ENCODE measurements at regions not wholly inside any gene's neighbourhood (a gene's known extent, or its start where the extent isn't known, plus 50 kb on each side); places are given as distances from the start of the nearest gene placed in this dataset.

DNA sequence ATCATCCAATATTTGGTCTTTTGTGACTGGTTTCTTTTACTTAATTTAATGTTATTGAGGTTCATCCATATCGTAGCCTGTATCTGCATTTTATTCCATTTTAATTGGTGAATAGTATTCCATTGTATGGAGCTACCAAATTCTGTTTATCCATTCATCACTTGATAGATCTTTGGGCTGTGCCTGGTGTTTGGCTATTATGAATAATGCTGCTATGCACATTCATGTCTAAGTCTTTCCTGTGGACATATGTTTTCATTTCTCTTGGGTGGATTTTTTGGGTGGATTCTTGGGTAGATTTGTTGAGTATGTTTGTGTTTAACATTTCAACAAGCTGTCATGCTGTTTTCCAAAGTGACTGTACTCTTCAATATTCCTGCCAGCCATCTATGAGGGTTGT, 52.5 kb upstream of the NEDD4L start:
- no peaks in the 10 kb centered on the region for H3K27me3 ChIP-seq (ENCODE audit: control insufficient read depth in 4 of 4, insufficient read depth in 4 of 4, low read length in 3 of 4)
- no peak overlapping the region for H3K4me3 ChIP-seq (ENCODE audit: low read depth in 1 of 3, low read length in 3 of 3)
- H3K27ac ChIP-seq (ENCODE audit: low read depth in 1 of 2, low read length in 2 of 2), result no peak overlapping the region
- H3K9ac ChIP-seq (ENCODE audit: low read depth in 1 of 2, low read length in 2 of 2), result no peak overlapping the region
- no peaks in the 10 kb centered on the region for H3K36me3 ChIP-seq (ENCODE audit: control insufficient read depth in 4 of 4, insufficient read depth in 3 of 4, low read depth in 1 of 4, low read length in 3 of 4)
- no peaks in the 10 kb centered on the region for H3K9me3 ChIP-seq (ENCODE audit: control insufficient read depth in 4 of 4, low read length in 3 of 4)
- H3K4me1 ChIP-seq (ENCODE audit: control insufficient read depth in 4 of 4, insufficient read depth in 4 of 4, low read length in 3 of 4), result no peaks in the 10 kb centered on the region
- no peak for DNase-seq (ENCODE audit: low spot score)
- WGBS, result 82% methylated on average over 1 of the region's 1 CpG
- no peak for TF ChIP-seq ATF3 (IDR thresholded peaks at IDR 0.05)
- TF ChIP-seq, protein P1, sequence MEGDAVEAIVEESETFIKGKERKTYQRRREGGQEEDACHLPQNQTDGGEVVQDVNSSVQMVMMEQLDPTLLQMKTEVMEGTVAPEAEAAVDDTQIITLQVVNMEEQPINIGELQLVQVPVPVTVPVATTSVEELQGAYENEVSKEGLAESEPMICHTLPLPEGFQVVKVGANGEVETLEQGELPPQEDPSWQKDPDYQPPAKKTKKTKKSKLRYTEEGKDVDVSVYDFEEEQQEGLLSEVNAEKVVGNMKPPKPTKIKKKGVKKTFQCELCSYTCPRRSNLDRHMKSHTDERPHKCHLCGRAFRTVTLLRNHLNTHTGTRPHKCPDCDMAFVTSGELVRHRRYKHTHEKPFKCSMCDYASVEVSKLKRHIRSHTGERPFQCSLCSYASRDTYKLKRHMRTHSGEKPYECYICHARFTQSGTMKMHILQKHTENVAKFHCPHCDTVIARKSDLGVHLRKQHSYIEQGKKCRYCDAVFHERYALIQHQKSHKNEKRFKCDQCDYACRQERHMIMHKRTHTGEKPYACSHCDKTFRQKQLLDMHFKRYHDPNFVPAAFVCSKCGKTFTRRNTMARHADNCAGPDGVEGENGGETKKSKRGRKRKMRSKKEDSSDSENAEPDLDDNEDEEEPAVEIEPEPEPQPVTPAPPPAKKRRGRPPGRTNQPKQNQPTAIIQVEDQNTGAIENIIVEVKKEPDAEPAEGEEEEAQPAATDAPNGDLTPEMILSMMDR (IDR thresholded peaks at IDR 0.05; ENCODE audit: low read depth, low read length, missing input control), result no peak
- no peak for TF ChIP-seq JUND (IDR thresholded peaks at IDR 0.05)
- TF ChIP-seq, protein P2, sequence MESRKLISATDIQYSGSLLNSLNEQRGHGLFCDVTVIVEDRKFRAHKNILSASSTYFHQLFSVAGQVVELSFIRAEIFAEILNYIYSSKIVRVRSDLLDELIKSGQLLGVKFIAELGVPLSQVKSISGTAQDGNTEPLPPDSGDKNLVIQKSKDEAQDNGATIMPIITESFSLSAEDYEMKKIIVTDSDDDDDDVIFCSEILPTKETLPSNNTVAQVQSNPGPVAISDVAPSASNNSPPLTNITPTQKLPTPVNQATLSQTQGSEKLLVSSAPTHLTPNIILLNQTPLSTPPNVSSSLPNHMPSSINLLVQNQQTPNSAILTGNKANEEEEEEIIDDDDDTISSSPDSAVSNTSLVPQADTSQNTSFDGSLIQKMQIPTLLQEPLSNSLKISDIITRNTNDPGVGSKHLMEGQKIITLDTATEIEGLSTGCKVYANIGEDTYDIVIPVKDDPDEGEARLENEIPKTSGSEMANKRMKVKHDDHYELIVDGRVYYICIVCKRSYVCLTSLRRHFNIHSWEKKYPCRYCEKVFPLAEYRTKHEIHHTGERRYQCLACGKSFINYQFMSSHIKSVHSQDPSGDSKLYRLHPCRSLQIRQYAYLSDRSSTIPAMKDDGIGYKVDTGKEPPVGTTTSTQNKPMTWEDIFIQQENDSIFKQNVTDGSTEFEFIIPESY (IDR thresholded peaks at IDR 0.05), result no peak
- TF ChIP-seq RAD21 (IDR thresholded peaks at IDR 0.05), result no peak
- no peak for TF ChIP-seq GABPA (IDR thresholded peaks at IDR 0.05 in 1 of 2, conservative IDR thresholded peaks at IDR 0.05 in 1 of 2)
- no peak for TF ChIP-seq SP1 (IDR thresholded peaks at IDR 0.05)
- no peak for TF ChIP-seq EGR1 (IDR thresholded peaks at IDR 0.05; ENCODE audit: low read depth in 2 of 2)
- TF ChIP-seq FOXA2 (IDR thresholded peaks at IDR 0.05), result no peak
- TF ChIP-seq FOXA1 (IDR thresholded peaks at IDR 0.05), result no peak
- TF ChIP-seq, protein P3, sequence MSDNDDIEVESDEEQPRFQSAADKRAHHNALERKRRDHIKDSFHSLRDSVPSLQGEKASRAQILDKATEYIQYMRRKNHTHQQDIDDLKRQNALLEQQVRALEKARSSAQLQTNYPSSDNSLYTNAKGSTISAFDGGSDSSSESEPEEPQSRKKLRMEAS (IDR thresholded peaks at IDR 0.05), result no peak

DNA sequence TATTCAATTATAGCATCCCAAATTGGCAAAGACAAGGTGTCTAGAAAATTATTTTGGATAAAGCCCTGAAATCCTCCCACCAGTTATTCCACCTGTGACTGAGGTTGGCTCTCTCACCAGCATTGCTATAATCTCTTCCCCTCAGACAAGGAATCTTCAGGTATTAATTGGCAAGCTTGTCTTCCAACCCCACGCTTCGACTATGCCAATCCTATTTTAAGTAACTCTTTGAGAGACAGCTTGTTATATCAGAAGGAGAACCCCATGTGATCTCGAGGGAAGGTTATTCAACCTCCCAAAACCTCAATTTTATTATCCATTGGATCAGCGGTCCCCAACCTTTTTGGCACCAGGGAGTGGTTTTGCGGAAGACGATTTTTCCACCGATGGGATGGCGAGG, 54.5 kb upstream of the NEDD4L start:
- H3K27me3 ChIP-seq (ENCODE audit: control insufficient read depth in 4 of 4, insufficient read depth in 4 of 4, low read length in 3 of 4), result no peaks in the 10 kb centered on the region
- WGBS, result 89% methylated on average over 8 of the region's 8 CpGs
- no peak for DNase-seq (ENCODE audit: low spot score)
- no peaks in the 10 kb centered on the region for H3K9me3 ChIP-seq (ENCODE audit: control insufficient read depth in 4 of 4, low read length in 3 of 4)
- no peak for TF ChIP-seq SP1 (IDR thresholded peaks at IDR 0.05)
- TF ChIP-seq, protein P2 (IDR thresholded peaks at IDR 0.05), result no peak
- TF ChIP-seq, protein P3 (IDR thresholded peaks at IDR 0.05), result no peak
- no peaks in the 10 kb centered on the region for H3K4me1 ChIP-seq (ENCODE audit: control insufficient read depth in 4 of 4, insufficient read depth in 4 of 4, low read length in 3 of 4)
- no peak overlapping the region for H3K4me3 ChIP-seq (ENCODE audit: low read depth in 1 of 3, low read length in 3 of 3)
- no peak overlapping the region for H3K9ac ChIP-seq (ENCODE audit: low read depth in 1 of 2, low read length in 2 of 2)
- H3K36me3 ChIP-seq (ENCODE audit: control insufficient read depth in 4 of 4, insufficient read depth in 3 of 4, low read depth in 1 of 4, low read length in 3 of 4), result no peaks in the 10 kb centered on the region
- H3K27ac ChIP-seq (ENCODE audit: low read depth in 1 of 2, low read length in 2 of 2), result no peak overlapping the region

Data from liver (tissue), 8 donors.